ENCODE measurements at regions not wholly inside any gene's neighbourhood (a gene's known extent, or its start where the extent isn't known, plus 50 kb on each side); places are given as distances from the start of the nearest gene placed in this dataset.

DNA sequence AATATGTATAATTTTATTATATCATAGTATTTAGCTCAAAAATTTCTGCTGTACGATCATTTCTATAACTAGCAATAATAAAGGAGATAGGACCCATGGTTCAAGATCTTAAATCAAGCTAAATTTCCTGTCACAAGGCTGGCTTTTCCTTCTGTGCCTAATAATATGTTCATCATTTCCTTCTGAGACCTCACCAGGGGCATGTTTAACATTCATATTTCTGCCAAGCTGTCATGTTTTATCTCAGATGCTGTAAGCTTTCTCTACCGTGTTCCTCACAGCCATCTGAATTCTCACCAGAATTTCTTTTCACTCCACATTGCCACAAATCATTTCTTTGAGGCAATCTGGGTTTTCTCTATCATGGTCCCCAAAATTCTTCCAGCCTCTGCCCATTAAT lies 482.3 kb upstream of the SGCG start:
- TF ChIP-seq EP300 (IDR thresholded peaks at IDR 0.05) (no peak), POLR2A (IDR thresholded peaks at IDR 0.05) (no peak), POLR2AphosphoS5 (IDR thresholded peaks at IDR 0.05) (no peak)
- TF ChIP-seq, protein P1, sequence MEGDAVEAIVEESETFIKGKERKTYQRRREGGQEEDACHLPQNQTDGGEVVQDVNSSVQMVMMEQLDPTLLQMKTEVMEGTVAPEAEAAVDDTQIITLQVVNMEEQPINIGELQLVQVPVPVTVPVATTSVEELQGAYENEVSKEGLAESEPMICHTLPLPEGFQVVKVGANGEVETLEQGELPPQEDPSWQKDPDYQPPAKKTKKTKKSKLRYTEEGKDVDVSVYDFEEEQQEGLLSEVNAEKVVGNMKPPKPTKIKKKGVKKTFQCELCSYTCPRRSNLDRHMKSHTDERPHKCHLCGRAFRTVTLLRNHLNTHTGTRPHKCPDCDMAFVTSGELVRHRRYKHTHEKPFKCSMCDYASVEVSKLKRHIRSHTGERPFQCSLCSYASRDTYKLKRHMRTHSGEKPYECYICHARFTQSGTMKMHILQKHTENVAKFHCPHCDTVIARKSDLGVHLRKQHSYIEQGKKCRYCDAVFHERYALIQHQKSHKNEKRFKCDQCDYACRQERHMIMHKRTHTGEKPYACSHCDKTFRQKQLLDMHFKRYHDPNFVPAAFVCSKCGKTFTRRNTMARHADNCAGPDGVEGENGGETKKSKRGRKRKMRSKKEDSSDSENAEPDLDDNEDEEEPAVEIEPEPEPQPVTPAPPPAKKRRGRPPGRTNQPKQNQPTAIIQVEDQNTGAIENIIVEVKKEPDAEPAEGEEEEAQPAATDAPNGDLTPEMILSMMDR (IDR thresholded peaks at IDR 0.05): no peak
